Stomach (tissue), 8 donors: ENCODE measurements at regions not wholly inside any gene's neighbourhood (a gene's known extent, or its start where the extent isn't known, plus 50 kb on each side); places are given as distances from the start of the nearest gene placed in this dataset.

Experiments
- DNase-seq, 2 donors: peaks; one replicate each; pipeline versions ENCODE4 v3.0.0 to v3.0.0-alpha.2; 2013 to 2019
- H3K27ac ChIP-seq, 5 donors: fragments of 200-600 bp in 4 of 5; sonication (generic) in 4 of 5; one replicate each; pipeline ENCODE4 v1.5.1; 2013 to 2019; ENCODE audit warnings: mild to moderate bottlenecking in 1 of 5, moderate library complexity in 1 of 5
- H3K27me3 ChIP-seq, 3 donors: fragments of 200-600 bp; sonication (generic); one replicate each; pipeline ENCODE4 v1.5.1; 2017 to 2019; ENCODE audit warnings: mixed run types in 1 of 3
- H3K36me3 ChIP-seq, 4 donors: fragments of 200-600 bp; sonication (generic); 1 replicate in 3 of 4; 2 replicates in 1 of 4; pipeline ENCODE4 v1.5.1; 2016 to 2019
- H3K4me1 ChIP-seq, 4 donors: fragments of 200-600 bp; sonication (generic); one replicate each; pipeline ENCODE4 v1.5.1; 2016 to 2019
- H3K4me3 ChIP-seq, 4 donors: fragments of 200-600 bp; sonication (generic) in 3 of 4; one replicate each; pipeline ENCODE4 v1.5.1; 2016 to 2019; ENCODE audit warnings: mild to moderate bottlenecking in 1 of 4
- H3K9me3 ChIP-seq, 4 donors: fragments of 200-600 bp; sonication (generic); one replicate each; pipeline ENCODE4 v1.5.1; 2016 to 2019
- CTCF ChIP-seq, 7 experiments: fragments of 450-650 bp in 4 of 7; fragments of 200-600 bp in 3 of 7; sonication (generic) in 3 of 7; IDR thresholded peaks; one replicate each; pipeline ENCODE4 v1.5.1; 2016 to 2019; ENCODE audit warnings: antibody characterized with exemption in 7 of 7, control low read depth in 2 of 7, mild to moderate bottlenecking in 1 of 7
- EP300 ChIP-seq: sonication (generic); formaldehyde crosslinking; IDR thresholded peaks from one replicate; pipeline ENCODE4 v1.6.1; 2017; ENCODE audit warnings: antibody characterized with exemption
- POLR2A ChIP-seq, 4 donors: fragments of 450-650 bp; IDR thresholded peaks; one replicate each; pipeline ENCODE4 v1.6.1; 2016; ENCODE audit warnings: antibody characterized with exemption in 4 of 4, control low read depth in 2 of 4, mild to moderate bottlenecking in 1 of 4, moderate library complexity in 1 of 4
- POLR2AphosphoS5 ChIP-seq, 3 donors: sonication (generic); formaldehyde crosslinking; IDR thresholded peaks; one replicate each; pipeline ENCODE4 v1.6.1; 2016; ENCODE audit warnings: antibody characterized with exemption in 3 of 3
- WGBS, 5 donors: extraction: QIAGEN DNeasy Blood & Tissue Kit in 3 of 5; methylation state at CpG; one replicate each; pipeline versions ENCODE4 v1.1.5 to v1.1.7; 2013 to 2018; 5-methylcytosine and 5-hydroxymethylcytosine counted together
- intact Hi-C: fragments of 100-400 bp; cut with DNase I; formaldehyde crosslinking; loops from one replicate; pipeline ENCODE4 v1.15.1; 2023; ENCODE audit warnings: low total_unique reads
- donor health status: healthy with polysubstance abuse.
- donor health status: Bipolar disorder and iron deficiency.
- donor health status: healthy.

GRCh38 chr13:88544836-88545235 lies 873.7 kb downstream of the SLITRK5 start:
- Histone ChIP-seq H3K9me3 (no peaks in the 10 kb centered on the region), H3K36me3 (no peaks in the 10 kb centered on the region), H3K27me3 (no peaks in the 10 kb centered on the region), H3K4me1 (no peaks in the 10 kb centered on the region), H3K4me3 (no peak overlapping the region), H3K27ac (no peak overlapping the region)
- 48 to 98% (median 91%) methylated on average over 1 of the region's 1 CpG for WGBS, 5 donors
- intact Hi-C loops: no loop called here
- no peak for TF ChIP-seq EP300
- no peak for TF ChIP-seq POLR2A (IDR thresholded peaks at IDR 0.05)
- no peak for TF ChIP-seq POLR2AphosphoS5 (IDR thresholded peaks at IDR 0.05)
- TF ChIP-seq CTCF (IDR thresholded peaks at IDR 0.05): no peak
- DNase-seq: no peak

GRCh38 chr13:88552966-88553365 lies 881.8 kb downstream of the SLITRK5 start:
- no peaks in the 10 kb centered on the region for H3K4me1 ChIP-seq
- no peaks in the 10 kb centered on the region for H3K36me3 ChIP-seq
- no peak overlapping the region for H3K27ac ChIP-seq
- WGBS, 5 donors: 90 to 100% (median 96%) methylated on average over 2 of the region's 2 CpGs
- no peaks in the 10 kb centered on the region for H3K27me3 ChIP-seq
- peaks cover 0 to 5% (median 2%) of the 10 kb centered on the region in 4 donors for H3K9me3 ChIP-seq
- no peak overlapping the region for H3K4me3 ChIP-seq
- intact Hi-C loops: no loop called here
- TF ChIP-seq POLR2AphosphoS5 (IDR thresholded peaks at IDR 0.05) (no peak), POLR2A (IDR thresholded peaks at IDR 0.05) (no peak), CTCF (IDR thresholded peaks at IDR 0.05) (no peak)
- DNase-seq: no peak

- DNase-seq: no peak
- no peak overlapping the region for H3K4me3 ChIP-seq
These were observed 894.4 kb downstream of the SLITRK5 start for GRCh38 chr13:88565566-88565965.

GRCh38 chr13:88585861-88586260 lies 914.7 kb downstream of the SLITRK5 start:
- 46 to 61% (median 51%) methylated on average over 2 of the region's 2 CpGs for WGBS, 5 donors
- no peaks in the 10 kb centered on the region for H3K9me3 ChIP-seq
- no peaks in the 10 kb centered on the region for H3K36me3 ChIP-seq
- no peak overlapping the region for H3K4me3 ChIP-seq
- H3K27ac ChIP-seq: no peak overlapping the region
- TF ChIP-seq POLR2A (IDR thresholded peaks at IDR 0.05): no peak
- no peak for TF ChIP-seq POLR2AphosphoS5 (IDR thresholded peaks at IDR 0.05)
- no peak for TF ChIP-seq EP300
- no peak for TF ChIP-seq CTCF (IDR thresholded peaks at IDR 0.05)
- no peaks in the 10 kb centered on the region for H3K27me3 ChIP-seq
- intact Hi-C loops: no loop called here
- DNase-seq: no peak
- H3K4me1 ChIP-seq: no peaks in the 10 kb centered on the region

More at GRCh38 chr13:88565566-88565965, 894.4 kb downstream of the SLITRK5 start:
- Histone ChIP-seq H3K27ac (no peak overlapping the region), H3K36me3 (no peaks in the 10 kb centered on the region), H3K4me1 (peaks cover 0 to 4% (median 0%) of the 10 kb centered on the region in 4 donors), H3K27me3 (no peaks in the 10 kb centered on the region), H3K9me3 (no peaks in the 10 kb centered on the region)
- no peak for TF ChIP-seq CTCF (IDR thresholded peaks at IDR 0.05)
- no peak for TF ChIP-seq POLR2A (IDR thresholded peaks at IDR 0.05)
- intact Hi-C loops: no loop called here

GRCh38 chr13:88586263-88586662 lies 915.1 kb downstream of the SLITRK5 start:
- TF ChIP-seq POLR2A (IDR thresholded peaks at IDR 0.05) (no peak), EP300 (no peak), CTCF (IDR thresholded peaks at IDR 0.05) (no peak), POLR2AphosphoS5 (IDR thresholded peaks at IDR 0.05) (no peak)
- Histone ChIP-seq H3K4me1 (no peaks in the 10 kb centered on the region), H3K27me3 (no peaks in the 10 kb centered on the region), H3K9me3 (peaks cover 0 to 1% (median under 1%) of the 10 kb centered on the region in 4 donors), H3K27ac (no peak overlapping the region), H3K4me3 (no peak overlapping the region), H3K36me3 (no peaks in the 10 kb centered on the region)
- DNase-seq: no peak
- intact Hi-C loops: no loop called here
